T-helper 9 cell (primary cell): ENCODE measurements at regions not wholly inside any gene's neighbourhood (a gene's known extent, or its start where the extent isn't known, plus 50 kb on each side); places are given as distances from the start of the nearest gene placed in this dataset.
"Not testable (repeated sequence)": the region's sequence is repeated elsewhere in the genome, so short reads cannot be mapped to it uniquely, and the experiment has no call there.

Experiments
- DNase-seq: peaks from one replicate; pipeline ENCODE4 v3.0.0-alpha.2; 2020

DNA sequence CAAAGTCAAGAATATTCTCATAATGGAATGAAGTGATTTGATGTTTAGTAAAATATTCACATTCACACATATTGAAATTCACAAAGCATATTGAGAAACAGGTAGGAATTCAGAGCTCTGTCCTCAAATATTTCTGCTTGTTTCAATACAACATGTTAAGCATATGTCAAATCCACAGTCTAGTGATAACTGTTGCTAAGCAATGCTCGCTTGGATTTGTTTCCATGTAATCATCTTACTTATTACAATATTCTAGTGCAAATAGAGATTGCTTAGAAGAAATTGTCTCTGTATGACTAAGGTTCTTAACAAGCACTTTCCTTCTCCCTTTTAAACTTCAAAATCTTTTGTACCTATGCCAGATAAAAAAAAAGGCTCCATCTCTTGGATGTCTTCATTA, 995.7 kb downstream of the CDH18 start:
- DNase-seq: no peak

DNA sequence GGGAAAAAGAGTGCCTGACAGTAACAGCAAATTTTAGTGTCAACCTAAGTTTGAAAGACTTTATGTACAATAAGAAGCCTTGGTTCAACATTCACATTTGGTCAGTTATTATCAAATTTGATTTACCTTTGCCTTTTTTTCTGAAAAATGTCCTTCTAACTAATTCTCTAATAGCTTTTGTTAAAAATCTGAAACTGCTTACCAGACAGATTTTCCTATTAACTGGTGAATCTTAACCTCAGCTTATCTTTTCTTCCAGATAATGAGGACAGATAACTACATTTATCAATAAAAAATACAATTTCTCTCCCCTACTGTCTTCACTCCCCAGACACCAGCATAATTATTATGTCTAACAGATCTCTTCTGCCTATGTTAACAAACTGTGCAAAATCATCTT, 988.5 kb downstream of the CDH18 start:
- DNase-seq: no peak

DNA sequence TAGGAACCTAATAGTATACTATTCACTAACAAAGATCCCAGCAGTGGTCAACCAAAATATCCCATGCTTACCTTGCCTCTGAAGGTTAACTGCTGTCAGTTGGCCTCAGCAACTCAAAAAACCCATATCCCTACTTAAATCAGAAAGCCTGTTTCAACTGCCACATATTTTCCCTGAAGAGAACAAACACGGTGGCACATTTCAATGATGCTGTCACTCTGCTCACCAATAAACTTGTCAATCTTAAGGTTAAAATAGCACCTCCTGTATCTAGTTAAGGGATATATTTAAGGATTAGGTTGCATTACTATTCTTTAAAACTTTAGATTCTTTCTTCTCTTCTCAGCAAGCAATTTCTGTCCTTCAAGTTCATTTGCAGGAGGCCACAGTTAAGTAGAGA, 986.9 kb downstream of the CDH18 start:
- DNase-seq: no peak

DNA sequence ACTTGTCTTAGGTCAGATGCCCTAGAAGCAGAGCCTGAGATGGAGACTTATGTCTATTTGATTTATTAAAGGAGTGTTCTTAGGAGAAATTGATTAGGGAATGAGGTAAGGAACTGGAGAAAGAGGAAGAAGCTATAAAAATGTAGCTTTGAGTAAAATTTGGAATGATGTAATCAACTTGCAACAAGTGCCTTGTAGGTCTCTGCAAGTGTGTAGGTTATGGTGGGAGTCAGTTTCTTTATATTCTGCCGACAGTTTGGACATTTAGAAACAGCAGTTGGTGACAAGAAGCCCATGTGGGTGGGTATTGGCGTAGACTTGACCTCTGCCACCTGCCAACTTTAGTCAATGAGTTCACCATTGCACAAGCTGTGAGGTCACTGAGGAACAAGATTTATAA, 986.5 kb downstream of the CDH18 start:
- DNase-seq: no peak

- DNase-seq: no peak
Measured at GRCh38 chr5:19002111-19002510, 985.9 kb downstream of the CDH18 start.

DNA sequence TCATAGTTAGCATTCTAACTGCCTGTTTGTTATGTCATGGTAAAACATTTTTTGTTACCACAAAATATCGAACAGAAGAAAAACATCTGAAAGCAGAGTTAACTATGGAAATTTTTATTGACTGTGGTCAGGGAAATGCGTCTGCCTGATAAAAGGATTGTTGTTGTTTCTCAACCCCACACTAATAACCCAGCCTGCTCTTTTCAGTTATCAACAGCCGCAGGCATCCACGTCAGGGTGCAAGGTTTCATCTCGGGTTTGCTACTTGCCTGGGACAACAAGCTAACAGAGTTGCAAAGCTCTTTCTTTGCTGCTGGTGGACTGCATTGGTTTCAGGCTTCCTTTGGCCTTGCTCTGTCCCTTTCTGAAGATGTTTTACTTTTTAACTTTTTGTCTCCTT, 969.2 kb downstream of the CDH18 start:
- no peak for DNase-seq

DNA sequence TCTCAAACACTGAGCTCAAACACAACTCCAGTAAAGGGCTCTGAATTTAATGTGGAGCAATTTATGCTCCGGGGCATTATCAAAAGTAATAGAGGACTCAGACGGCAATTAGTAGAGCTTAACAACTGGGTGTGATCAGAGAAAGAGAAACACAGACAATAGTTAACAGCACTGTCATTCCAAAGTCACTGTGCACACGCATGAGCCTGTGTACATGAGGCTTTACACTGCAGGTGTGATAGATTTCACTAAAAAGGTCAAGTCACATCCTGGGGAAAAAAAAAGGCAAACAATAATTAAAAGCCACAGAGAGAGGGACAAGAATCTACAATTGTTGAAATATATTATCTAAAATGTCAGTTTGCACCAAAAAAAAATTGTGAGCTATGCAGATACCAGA, 956.5 kb downstream of the CDH18 start:
- DNase-seq: no peak

DNA sequence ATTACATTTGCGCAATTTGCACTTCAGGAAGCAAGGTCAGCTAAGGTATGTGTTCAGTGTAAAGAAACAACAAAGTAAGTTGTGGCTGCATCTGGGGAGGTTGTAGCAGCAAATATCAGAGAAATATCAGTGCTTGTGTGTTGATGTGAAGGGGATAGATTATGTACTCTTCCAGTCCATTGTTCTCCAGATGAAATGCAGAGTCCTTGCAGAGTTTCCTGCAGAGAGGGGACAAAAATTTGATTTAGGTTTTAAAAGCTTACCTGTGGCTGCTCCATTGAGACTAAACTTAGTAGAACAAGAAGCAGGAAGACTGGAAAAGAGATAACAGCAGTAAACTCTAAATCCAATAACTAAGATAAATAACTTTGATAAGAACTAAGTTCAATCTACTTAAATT, 952.2 kb downstream of the CDH18 start:
- no peak for DNase-seq

DNA sequence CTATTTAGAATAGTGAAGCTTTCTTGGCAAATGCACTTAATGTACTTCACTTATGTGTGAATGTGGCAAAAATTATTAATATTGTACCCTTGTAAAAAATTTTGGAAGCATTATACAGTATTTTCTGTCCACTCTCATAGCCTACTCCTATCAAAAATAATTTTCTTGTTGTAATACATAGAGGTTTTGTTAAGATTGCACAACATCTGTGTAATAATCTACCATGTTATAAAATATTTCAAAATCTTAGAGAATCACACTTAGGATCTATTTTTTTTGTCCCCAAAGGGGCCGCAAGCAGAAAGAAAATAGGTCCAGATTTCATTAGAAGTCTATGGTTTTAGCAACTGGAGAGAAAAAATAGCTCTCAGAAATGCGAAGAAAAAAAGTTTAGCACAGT, 945.9 kb downstream of the CDH18 start:
- DNase-seq: no peak

GRCh38 chr5:19044311-19044710, 943.7 kb downstream of the CDH18 start:
- DNase-seq: no peak

DNA sequence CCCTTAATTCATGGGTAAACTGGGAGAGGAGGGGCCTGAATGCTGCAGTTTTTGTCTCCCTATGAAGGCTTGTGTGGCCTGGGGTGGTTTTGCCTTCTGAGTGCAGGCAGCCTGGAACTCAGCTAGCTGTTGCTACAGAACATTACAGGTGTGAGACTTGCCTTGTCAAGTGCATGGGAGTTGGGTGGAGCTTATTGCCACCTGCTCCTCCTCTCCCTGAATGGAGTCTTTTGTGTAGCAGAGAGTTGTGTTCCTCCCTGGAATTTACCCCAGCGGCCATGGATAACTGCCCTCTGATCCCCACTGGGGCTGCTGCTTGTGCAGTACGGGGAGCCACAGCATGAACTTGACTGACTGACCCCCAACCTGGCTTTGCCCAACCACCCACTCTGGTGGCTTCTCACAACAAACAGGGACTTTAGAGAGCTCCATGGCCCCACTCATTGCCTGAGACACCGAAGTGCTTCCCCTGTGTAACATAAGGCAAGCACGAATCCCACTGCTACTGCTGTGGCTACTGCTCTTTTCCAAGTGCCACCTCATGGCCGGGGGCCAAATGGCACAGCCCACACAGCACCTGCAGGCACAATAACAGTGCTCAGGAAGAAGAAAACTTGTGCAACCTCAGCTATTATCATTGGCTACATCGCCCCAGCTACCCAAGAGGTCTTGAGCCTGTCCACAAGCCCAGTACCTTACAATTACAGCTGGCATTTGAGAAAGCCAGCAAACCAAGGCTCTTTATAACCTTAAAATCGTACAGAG, 942.9 kb downstream of the CDH18 start:
- DNase-seq: no peak

DNA sequence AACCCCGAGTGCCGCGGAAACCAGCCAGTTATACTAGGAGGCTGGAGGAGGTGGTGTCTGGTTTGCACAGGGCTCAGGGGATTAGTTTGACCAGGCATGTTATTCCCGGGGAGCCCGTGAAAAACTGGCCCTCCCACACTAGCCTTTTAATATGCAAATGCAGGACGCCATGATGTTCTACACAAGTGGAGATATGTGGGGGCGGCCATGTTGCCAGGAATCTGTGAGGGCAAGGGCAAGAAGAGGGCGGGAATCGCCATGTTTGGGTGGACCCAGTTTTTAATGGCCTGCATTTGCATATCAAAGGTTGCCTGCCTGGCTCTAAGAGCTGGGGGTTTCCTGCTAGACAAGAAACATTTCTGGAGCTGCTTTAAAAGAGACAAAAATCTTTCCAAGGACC, 940.7 kb downstream of the CDH18 start:
- DNase-seq: no peak

- no peak for DNase-seq
Measured at GRCh38 chr5:19048726-19049125, 939.3 kb downstream of the CDH18 start.

GRCh38 chr5:19058216-19058615, 929.8 kb downstream of the CDH18 start:
- no peak for DNase-seq

DNA sequence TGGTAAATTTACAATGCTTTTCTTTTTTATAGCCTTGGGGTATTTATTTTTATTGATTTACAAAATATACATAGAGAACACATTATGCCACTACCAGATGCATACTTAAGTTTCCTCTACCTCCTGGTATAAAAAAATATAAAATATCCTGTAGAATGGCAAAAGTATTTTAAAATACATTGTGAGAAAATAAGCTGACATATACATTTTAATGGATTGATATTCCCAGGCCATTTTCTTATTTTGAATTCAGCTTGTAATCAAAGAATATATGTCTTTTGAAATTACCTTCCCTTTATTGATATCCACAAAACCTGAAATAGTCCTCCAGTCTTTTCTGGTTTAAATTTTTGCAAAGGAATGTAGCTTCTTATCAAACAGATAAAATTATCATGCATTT, 923.9 kb downstream of the CDH18 start:
- DNase-seq: no peak

GRCh38 chr5:19067741-19068140, 920.3 kb downstream of the CDH18 start:
- no peak for DNase-seq

DNA sequence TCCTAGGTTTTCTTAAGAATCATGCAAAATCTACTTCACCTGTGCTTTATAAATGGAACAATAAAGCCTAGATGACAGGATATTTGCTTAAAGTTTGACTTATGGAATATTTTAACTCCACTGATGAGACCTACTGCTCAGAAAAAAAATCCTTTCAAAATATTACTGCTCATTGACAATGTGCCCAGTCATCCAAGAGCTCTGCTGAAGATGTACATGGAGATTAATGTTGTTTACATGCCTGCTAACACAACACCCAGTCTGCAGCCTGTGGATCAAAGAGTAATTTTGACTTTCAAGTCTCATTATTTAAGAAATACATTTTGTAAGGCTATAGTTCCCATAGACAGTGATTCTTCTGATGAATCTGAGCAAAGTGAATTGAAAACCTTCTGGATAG, 889.6 kb downstream of the CDH18 start:
- no peak for DNase-seq

GRCh38 chr5:19099195-19099594, 888.8 kb downstream of the CDH18 start:
- no peak for DNase-seq

- DNase-seq: no peak
Measured at GRCh38 chr5:19104948-19105347, 883.1 kb downstream of the CDH18 start.

DNA sequence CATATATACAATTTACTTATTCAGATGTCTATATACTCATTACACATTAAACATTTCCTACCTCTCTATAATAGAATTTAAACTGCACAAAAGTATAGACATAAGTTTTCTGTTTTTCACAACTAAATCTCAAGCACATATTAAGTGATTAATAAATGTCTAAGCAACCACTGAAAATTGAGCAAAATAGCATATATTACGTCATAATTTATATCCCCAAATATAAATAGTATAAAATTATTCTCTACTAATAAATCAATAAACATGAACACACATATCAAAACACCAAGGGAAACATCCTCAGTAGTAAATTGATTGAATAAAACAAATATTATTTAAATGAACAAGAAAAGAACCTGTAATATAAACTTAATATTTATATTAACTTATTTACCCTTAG, 865.1 kb downstream of the CDH18 start:
- no peak for DNase-seq

GRCh38 chr5:19125956-19126713, 861.9 kb downstream of the CDH18 start:
- no peak for DNase-seq

DNA sequence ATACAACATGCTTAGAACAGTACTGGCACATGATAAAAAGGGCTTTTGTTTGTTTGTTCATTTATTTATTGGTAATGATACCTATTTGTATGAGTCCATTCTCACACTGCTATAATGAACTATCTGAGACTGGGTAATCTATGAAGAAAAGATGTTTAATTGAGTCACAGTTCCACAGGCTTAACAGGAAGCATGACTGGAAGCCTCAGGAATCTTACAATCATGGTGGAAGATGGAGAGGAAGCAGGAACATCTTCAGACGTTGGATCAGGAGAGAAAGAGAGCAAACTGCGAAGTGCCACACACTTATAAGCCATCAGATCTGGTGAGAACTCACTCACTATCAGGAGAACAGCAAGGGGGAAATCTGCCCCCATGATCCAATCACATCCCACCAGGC, 847.7 kb downstream of the CDH18 start:
- no peak for DNase-seq

GRCh38 chr5:19141937-19142524, 846.0 kb downstream of the CDH18 start:
- not testable (repeated sequence) for DNase-seq
